Body of pancreas (tissue), 4 donors: ENCODE measurements at regions not wholly inside any gene's neighbourhood (a gene's known extent, or its start where the extent isn't known, plus 50 kb on each side); places are given as distances from the start of the nearest gene placed in this dataset.

Experiments
- CTCF ChIP-seq, 7 experiments: fragments of 450-650 bp in 4 of 7; fragments of 200-600 bp in 3 of 7; sonication (generic) in 3 of 7; IDR thresholded peaks; one replicate each; pipeline ENCODE4 v1.5.1; 2016 to 2019; ENCODE audit warnings: antibody characterized with exemption in 7 of 7
- POLR2A ChIP-seq, 3 donors: fragments of 450-650 bp; IDR thresholded peaks; one replicate each; pipeline ENCODE4 v1.6.1; 2016; ENCODE audit warnings: antibody characterized with exemption in 3 of 3, mild to moderate bottlenecking in 2 of 3

- TF ChIP-seq CTCF (IDR thresholded peaks at IDR 0.05) (no peak), POLR2A (IDR thresholded peaks at IDR 0.05) (no peak)
These were observed 346.6 kb downstream of the IPMK start for GRCh38 chr10:57921140-57921539.
